HG02852 (cell line): ENCODE measurements at regions not wholly inside any gene's neighbourhood (a gene's known extent, or its start where the extent isn't known, plus 50 kb on each side); places are given as distances from the start of the nearest gene placed in this dataset.

Experiments
- ATAC-seq: cut with Tn5 transposase; IDR thresholded peaks from one replicate; pipeline ENCODE4 v1.9.1; 2021; ENCODE audit warnings: mild to moderate bottlenecking, moderate library complexity; ENCODE audit not compliant: unreplicated experiment

DNA sequence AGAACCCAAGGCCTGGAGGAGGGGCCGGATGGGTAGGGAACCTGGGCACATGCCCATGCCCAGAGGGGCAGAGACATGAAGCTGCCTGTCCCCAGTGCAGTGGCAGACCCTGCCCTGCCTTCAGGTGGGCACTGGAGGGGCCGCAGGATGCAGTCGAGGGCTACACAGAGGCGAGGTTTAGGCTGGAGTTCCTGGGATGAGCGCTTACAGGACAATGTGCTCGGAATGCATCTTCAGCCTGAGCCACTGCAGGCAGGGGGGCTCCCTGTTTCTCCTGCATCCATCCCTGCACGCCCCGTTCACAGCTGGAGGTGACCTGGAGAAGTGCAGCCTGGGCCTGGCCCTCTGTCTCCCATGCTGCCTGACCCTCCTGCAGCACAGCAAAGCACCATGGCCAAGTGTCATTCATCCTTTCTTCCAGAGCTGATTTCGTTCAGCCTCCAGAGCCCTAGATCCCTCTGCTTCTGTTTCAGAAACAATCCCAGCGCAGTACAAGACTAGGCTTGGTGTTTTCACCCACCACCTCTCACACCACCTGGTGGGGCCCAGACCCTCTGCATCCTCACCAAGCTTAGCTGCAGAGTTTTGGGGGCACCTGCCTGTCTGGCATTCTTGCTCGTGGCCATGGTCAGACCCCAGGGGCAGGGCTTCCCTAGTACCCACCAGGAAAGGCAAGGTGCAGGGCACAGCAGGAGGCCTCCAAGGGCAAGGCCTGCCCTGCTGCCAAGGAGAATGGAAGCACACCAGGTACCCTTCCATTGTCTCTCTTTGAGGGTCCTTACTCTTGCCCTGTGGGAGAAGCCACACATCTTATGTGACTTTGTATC lies 311.9 kb downstream of the TCERG1L start:
- no peak for ATAC-seq

DNA sequence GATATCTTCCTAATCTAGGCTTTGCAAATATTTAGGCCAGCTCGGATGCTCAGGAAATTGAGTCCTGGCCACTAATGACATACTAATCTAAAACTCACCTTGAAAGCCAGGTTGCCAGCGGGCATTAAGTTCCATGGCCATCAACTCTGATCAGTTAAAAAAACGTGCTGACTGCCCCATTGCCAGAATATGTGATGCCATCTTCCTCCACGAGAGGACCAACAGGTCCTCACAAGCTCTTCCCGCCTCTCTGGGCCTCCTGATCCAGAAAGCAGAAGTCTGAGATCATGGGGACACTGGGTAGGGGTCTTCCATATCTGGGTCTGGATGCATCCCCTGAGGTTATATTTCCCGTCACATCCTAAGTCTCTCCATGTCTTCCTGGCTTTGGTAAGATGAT lies 311.3 kb downstream of the TCERG1L start:
- ATAC-seq: no peak

DNA sequence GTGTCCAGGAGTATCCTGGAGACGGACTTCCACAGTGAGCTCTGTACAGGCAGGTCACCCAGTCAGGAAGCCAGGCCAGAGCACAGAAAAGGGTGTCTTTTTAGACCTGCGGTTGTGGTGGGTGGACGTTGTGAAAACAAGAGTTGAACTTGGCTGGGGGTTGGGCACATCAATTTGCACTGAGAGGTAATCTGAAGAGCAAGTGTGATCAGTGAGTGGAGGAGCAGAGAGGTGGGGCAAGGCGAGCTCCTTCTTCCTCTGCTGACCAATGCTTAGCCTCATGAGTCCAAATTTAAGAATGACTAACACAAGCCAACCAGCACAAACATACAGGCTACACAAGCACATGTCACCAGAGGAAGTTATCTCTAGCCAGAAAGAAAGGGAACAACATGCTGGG lies 310.8 kb downstream of the TCERG1L start:
- ATAC-seq: no peak

GRCh38 chr10:131001438-131001837 lies 310.1 kb downstream of the TCERG1L start:
- no peak for ATAC-seq

DNA sequence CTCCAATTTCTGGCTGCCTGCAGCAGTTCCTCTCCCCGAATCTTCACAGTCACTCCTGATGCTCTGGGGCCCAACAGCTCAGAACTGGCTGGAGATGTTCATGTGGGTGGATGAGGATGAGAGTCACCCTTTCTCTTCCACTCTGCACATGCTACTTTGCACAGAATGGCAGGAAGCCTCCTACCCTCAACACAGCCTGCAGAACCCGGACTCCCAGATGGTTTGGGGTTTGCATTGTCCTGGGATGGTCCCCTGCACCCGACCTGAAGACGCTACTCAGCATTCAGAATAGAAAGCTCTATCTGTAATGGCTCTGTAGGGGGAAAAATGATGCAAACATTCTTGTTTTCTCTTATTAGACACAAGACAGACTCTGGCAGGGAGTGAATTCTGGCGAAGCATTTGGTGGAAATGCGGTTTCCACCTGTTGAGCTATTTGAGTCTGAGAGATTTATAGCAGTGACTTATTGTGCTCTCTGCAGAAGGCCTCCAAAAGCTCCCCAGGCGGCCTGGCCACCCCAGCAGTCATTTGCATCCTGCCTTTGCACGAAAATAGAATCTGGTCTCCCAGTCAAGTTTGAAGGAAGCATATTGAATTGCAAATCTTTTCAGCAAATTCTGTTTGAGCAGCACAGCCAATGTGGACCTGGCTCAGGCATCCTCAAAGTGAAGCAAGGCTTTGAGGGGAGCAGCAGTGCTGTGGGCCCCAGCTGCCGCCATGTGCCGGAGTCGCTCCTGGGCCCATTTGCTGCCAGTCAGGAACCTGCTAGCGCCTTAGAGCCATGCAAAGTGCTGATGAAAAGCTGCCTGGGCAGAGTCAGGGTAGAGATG lies 309.3 kb downstream of the TCERG1L start:
- no peak for ATAC-seq

- no peak for ATAC-seq
Observed at GRCh38 chr10:131003455-131003854, 308.1 kb downstream of the TCERG1L start.

DNA sequence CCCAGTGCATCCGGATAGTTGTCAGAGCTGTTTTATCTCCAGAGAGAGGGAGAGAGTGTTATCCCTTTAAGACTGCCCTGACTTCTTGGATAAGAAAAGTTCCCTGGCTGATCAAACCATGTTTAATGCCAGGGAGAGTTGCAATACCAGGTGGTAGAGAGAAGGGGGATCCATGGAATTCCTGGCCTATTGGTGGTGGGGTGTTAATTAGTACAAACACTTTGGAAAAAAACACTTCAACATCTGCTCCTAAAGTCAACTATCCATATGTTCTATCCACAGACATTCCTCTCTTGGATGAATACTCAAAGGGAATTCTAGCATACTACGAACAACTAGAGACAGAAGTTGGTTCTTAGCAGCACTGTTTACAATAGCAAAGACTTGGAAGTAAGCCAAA lies 307.2 kb downstream of the TCERG1L start:
- no peak for ATAC-seq

- ATAC-seq: no peak
Observed at GRCh38 chr10:131006458-131007256, 304.9 kb downstream of the TCERG1L start.

GRCh38 chr10:131009791-131010190 lies 301.7 kb downstream of the TCERG1L start:
- ATAC-seq: no peak

- ATAC-seq: no peak
Observed at GRCh38 chr10:131010965-131011575, 300.5 kb downstream of the TCERG1L start.

DNA sequence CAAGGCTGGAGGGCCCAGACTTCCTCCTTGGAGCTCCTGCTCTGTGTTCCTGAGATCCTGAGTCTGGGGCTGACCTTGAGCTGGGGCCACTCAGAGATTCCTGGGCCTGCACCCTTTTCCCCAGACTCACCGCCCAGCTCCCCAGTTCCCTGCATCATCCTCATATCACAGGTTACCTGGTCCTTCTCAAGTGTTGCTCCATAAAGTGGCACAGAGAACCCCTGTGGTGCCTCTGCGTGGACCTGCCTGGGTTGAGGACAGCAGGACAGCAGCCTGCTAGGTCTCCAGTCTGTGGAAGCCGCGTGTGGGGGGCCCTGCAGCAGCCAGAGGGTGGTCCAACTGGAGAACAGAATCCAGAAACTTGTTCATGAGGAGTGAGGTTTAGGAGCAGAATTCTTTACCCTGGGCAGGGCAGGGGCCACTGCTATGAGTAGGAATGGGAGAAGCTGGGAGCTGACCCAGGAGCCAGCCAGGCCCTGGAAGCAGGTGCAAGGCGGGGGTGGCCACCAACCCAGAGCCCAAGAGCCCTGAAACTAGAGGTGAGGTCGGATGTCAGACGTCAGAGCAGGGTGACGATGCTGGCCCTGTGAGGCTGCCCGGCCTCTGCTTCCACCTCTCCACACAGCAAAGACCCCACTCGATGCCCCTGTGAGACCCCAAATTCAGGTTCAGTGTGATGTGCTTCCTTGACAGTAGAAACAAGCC lies 299.4 kb downstream of the TCERG1L start:
- ATAC-seq: no peak

- ATAC-seq: no peak
Observed at GRCh38 chr10:131012641-131012985, 298.9 kb downstream of the TCERG1L start.

DNA sequence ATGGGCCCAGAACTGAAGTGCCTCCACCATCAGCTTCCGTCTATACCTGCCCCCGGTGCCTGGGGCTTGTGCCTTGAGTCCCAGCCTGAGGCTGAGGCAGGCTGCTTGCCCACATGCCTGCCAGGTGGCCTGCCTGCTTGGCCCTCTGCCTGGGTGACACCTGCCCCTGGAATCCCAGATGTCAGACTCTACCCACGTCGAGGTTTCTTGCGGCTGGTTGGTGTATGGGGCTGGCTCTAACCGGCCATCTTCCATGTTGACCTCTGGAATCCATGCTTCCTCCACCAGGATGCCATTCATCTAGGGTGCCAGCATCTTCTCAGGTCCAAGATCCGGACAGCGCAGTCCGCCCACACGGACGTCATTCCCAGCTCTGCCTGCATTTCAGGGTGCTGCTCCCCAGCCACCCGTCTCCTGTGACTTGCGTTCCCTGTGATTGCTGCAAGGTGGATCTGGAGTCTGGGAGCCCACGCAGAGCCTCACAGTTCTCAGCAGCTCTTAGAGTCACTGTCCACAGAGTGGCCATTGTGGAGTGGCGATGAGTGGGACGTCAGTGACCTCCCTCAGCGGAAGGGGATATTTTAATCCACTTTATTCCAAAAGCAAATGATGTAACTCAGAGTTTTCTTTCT lies 298.1 kb downstream of the TCERG1L start:
- ATAC-seq: no peak

DNA sequence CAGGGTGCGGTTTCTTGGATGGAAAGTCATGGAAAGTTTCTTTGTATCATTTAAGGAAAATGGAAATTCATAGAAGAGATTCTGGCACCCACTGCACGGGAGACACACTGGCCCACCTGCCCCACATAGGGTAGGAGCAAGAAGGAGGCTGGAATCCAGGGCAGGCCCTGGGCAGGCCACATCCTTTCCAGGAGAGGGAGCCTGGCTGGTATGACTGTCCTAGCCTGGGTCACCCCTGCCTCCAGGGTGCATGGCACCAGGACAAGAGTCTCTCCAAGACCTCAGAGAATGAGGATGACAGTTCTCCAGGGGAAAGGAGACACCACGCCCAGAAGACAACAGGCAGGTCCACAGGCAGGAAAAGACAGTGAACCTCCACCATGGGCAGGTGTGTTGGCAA lies 297.2 kb downstream of the TCERG1L start:
- no peak for ATAC-seq

- ATAC-seq: no peak
Observed at GRCh38 chr10:131015271-131015670, 296.2 kb downstream of the TCERG1L start.

GRCh38 chr10:131016556-131016955 lies 295.0 kb downstream of the TCERG1L start:
- no peak for ATAC-seq

DNA sequence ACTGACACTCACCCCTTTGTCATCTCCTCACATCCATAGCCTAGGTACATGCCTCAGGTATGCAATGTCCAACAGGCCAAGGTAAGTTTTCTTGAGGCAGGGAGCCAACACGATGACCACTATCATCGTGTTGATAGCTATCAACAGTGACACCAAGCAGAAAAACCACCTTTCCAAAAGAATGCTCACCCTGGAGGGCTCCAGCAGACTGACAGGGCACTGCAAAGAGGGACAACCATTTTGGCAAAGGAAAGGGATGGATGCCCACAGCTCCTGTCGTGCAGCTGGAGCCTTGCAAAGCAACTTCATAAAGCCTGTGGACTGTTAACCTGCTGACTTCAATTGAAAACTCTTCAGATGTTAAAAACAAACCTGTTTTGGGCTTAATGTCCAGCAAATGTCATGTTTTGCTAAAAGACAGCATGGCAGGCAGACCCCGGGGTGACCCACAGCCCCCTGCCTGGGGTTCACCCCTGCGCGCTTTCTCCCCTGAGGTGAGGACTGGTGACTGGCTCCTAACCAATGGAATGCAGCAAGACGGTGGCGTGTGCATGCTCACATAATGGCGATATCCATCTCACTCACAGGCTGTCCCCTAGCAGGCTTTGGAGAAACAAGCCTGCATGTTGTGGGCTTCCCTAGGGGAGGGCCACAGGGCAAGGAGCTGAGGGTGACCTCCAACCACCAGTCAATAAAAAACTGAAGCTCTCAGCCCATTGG lies 293.8 kb downstream of the TCERG1L start:
- ATAC-seq: no peak

DNA sequence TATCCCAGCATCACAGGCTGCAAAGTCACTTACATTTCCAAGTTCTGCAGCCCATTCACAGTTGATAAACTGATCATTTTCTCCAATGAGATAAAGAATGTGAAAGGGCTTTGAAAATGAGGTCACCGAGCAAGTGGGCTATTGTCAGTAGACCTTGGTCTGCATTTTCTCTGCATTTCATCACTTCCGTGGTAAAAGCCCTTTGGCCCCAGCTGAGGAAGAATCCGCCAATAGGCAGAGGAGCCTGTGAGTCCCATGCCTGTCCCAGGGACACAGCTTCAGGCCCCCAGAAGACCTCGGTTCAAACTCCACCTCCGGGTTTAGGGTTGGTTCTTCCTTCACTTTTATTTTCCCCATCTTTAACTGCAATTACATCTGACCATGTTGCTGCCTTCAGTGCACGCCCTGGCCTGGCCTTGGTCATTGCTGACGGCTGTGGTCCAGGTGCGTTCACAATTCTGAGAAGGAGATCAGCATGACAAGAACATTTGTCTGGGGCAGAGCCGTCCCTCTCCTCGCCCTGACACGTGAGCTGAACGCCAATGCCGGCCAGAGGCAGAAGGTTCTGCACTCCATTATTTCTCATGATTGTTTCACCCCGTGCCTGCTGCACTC lies 292.5 kb downstream of the TCERG1L start:
- ATAC-seq: no peak

- ATAC-seq: no peak
Observed at GRCh38 chr10:131019696-131020095, 291.8 kb downstream of the TCERG1L start.
